GM12878 (cell line): ENCODE measurements at regions not wholly inside any gene's neighbourhood (a gene's known extent, or its start where the extent isn't known, plus 50 kb on each side); places are given as distances from the start of the nearest gene placed in this dataset.

Experiments
- ATAC-seq: fragments of 200-7000 bp; cut with Tn5 transposase; 3 replicates; pipeline ENCODE4 v1.9.1; 2020; ENCODE audit warnings: mild to moderate bottlenecking, moderate library complexity
- BruUV-seq: library from RNA; stranded (reverse); fragments of 400-500 nt; replicated peaks from 2 replicates; lab custom pipeline; 2021; lab: Mats Ljungman, UMichigan
- CTCF ChIA-PET: fragments of 300-600 bp; sonication (Branson Sonifier 250); formaldehyde crosslinking; extraction: SDS; loops from one replicate; lab custom pipeline; 2021; ENCODE audit warnings: inconsistent platforms; lab: Yijun Ruan, JAX
- POLR2A ChIA-PET: fragments of 350-600 bp; formaldehyde crosslinking; extraction: SDS; loops from one replicate; lab custom pipeline; 2021; ENCODE audit warnings: inconsistent platforms; lab: Charles Lee
- RAD21 ChIA-PET: fragments of 300-600 bp; sonication (Branson Sonifier 250); formaldehyde crosslinking; loops from one replicate; lab custom pipeline; 2023; ENCODE audit warnings: antibody characterized with exemption; ENCODE audit not compliant: unreplicated experiment; lab: Charles Lee
- SMC1A ChIA-PET: fragments of 300-600 bp; sonication (Branson Sonifier 250); formaldehyde crosslinking; loops from one replicate; lab custom pipeline; 2023; ENCODE audit not compliant: unreplicated experiment, uncharacterized antibody; lab: Charles Lee
- DNase-seq: peaks from one replicate; pipeline ENCODE4 v3.0.0-alpha.2; 2011; ENCODE audit warnings: low read depth, low spot score
- FAIRE-seq: peaks from 3 replicates; lab custom pipeline; 2011; peaks lifted over from hg19 to GRCh38; lab: Jason Lieb, UNC
- H2AFZ ChIP-seq: 2 replicates; pipeline ENCODE4 v1.6.0; 2011; ENCODE audit warnings: low read depth, low read length, control low read depth; ENCODE audit not compliant: control insufficient read depth
- H3K27ac ChIP-seq: 2 replicates; pipeline ENCODE4 v1.5.1; 2011; ENCODE audit warnings: control low read depth; ENCODE audit not compliant: control insufficient read depth, insufficient read depth
- H3K27me3 ChIP-seq, 2 experiments: replicated peaks in 1 of 2; 2 replicates each; pipeline versions ENCODE4 v1.6.0 to v1.6.1; 2011; ENCODE audit warnings: low read length in 1 of 2; ENCODE audit not compliant: control insufficient read depth in 2 of 2, insufficient read depth in 2 of 2
- H3K36me3 ChIP-seq, 2 experiments: 2 replicates each; pipeline ENCODE4 v1.5.1; 2011; ENCODE audit warnings: low read length in 1 of 2; ENCODE audit not compliant: control insufficient read depth in 2 of 2, insufficient read depth in 2 of 2
- H3K4me1 ChIP-seq: 2 replicates; pipeline ENCODE4 v1.6.1; 2011; ENCODE audit warnings: mild to moderate bottlenecking, low read length, moderate library complexity, mixed read lengths; ENCODE audit not compliant: control insufficient read depth, insufficient read depth
- H3K4me2 ChIP-seq: 2 replicates; pipeline ENCODE4 v1.6.0; 2011; ENCODE audit warnings: control low read depth; ENCODE audit not compliant: control insufficient read depth, insufficient read depth
- H3K4me3 ChIP-seq: fragments of 200-600 bp; sonication (generic); 2 replicates; pipeline ENCODE4 v1.5.1; 2016
- H3K79me2 ChIP-seq: 2 replicates; pipeline ENCODE4 v1.6.0; 2011; ENCODE audit warnings: low read length; ENCODE audit not compliant: control insufficient read depth, insufficient read depth
- H3K9ac ChIP-seq: 2 replicates; pipeline ENCODE4 v1.8.0; 2011; ENCODE audit warnings: low read length, control low read depth, mixed read lengths; ENCODE audit not compliant: control insufficient read depth, insufficient read depth
- H3K9me3 ChIP-seq: replicated peaks from 3 replicates; pipeline ENCODE4 v1.5.1; 2011; ENCODE audit warnings: mild to moderate bottlenecking, low read length; ENCODE audit not compliant: control insufficient read depth, insufficient read depth
- H4K20me1 ChIP-seq: 2 replicates; pipeline ENCODE4 v1.6.0; 2011; ENCODE audit not compliant: control insufficient read depth, insufficient read depth
- ATF3 ChIP-seq: IDR thresholded peaks from 2 replicates; pipeline ENCODE4 v1.6.1; 2011; ENCODE audit warnings: low read depth, mild to moderate bottlenecking, low read length, moderate library complexity, borderline replicate concordance; ENCODE audit errors: extremely low read depth
- FOS ChIP-seq: IDR thresholded peaks from 3 replicates; pipeline ENCODE4 v1.6.1; 2011; ENCODE audit warnings: borderline replicate concordance; ENCODE audit not compliant: insufficient read length; ENCODE audit errors: extremely low read depth
- FOXM1 ChIP-seq: IDR thresholded peaks from 2 replicates; pipeline ENCODE4 v1.6.1; 2012; ENCODE audit warnings: low read depth, mild to moderate bottlenecking, inconsistent platforms, low read length, moderate library complexity
- HDAC6 ChIP-seq: fragments of 200-600 bp; sonication (generic); IDR thresholded peaks from one replicate; pipeline ENCODE4 v1.8.0; 2017; ENCODE audit warnings: antibody characterized with exemption; ENCODE audit not compliant: unreplicated experiment
- HSF1 ChIP-seq: fragments of 150-350 bp; IDR thresholded peaks from 2 replicates; pipeline ENCODE4 v1.6.1; 2014; ENCODE audit warnings: mild to moderate bottlenecking, low read depth, low read length
- IKZF1 ChIP-seq: fragments of 450-650 bp; conservative IDR thresholded peaks from 2 replicates; pipeline ENCODE4 v1.6.1; 2017; ENCODE audit warnings: antibody characterized with exemption, mild to moderate bottlenecking
- NFXL1 ChIP-seq: fragments of 450-650 bp; IDR thresholded peaks from 2 replicates; pipeline ENCODE4 v1.6.1; 2017; ENCODE audit warnings: antibody characterized with exemption, mild to moderate bottlenecking, borderline replicate concordance
- NRF1 ChIP-seq: conservative IDR thresholded peaks from 2 replicates; pipeline ENCODE4 v1.6.1; 2011; ENCODE audit warnings: mild to moderate bottlenecking, low read depth, low read length, improper control_type of control experiment
- PAX5 ChIP-seq: IDR thresholded peaks from 2 replicates; pipeline ENCODE4 v1.6.1; 2011; ENCODE audit warnings: low read depth, low read length, borderline replicate concordance
- STAT1 ChIP-seq: fragments of 450-650 bp; conservative IDR thresholded peaks from 2 replicates; pipeline ENCODE4 v1.6.1; 2014; ENCODE audit warnings: antibody characterized with exemption, mild to moderate bottlenecking
- TBL1XR1 ChIP-seq: IDR thresholded peaks from 2 replicates; pipeline ENCODE4 v1.6.1; 2012; ENCODE audit warnings: low read depth, low read length, improper control_type of control experiment
- ZNF274 ChIP-seq: IDR thresholded peaks from one replicate; pipeline ENCODE4 v1.8.0; 2011; ENCODE audit not compliant: insufficient read length, insufficient read depth
- WGBS: methylation state at CpG from one replicate; pipeline ENCODE4 v1.1.6; 2016; ENCODE audit warnings: low lambda C conversion rate; ENCODE audit not compliant: insufficient replicate concordance, insufficient coverage; ENCODE audit errors: missing lambda C conversion rate; 5-methylcytosine and 5-hydroxymethylcytosine counted together
- in situ Hi-C: fragments of 300-500 bp; cut with MboI; formaldehyde crosslinking; loops from 9 replicates; pipeline ENCODE4 v1.14.3; 2018; ENCODE audit warnings: mixed read lengths
- intact Hi-C: fragments of 100-400 bp; cut with micrococcal nuclease; formaldehyde crosslinking; loops from one replicate; pipeline ENCODE4 v1.14.2; 2022; ENCODE audit not compliant: unreplicated experiment
- TF ChIP-seq, protein P1 (sequence below): fragments of 450-650 bp; IDR thresholded peaks from 2 replicates; pipeline ENCODE4 v1.6.1; 2018; ENCODE audit warnings: borderline replicate concordance, mild to moderate bottlenecking; ENCODE audit not compliant: partially characterized antibody

DNA sequence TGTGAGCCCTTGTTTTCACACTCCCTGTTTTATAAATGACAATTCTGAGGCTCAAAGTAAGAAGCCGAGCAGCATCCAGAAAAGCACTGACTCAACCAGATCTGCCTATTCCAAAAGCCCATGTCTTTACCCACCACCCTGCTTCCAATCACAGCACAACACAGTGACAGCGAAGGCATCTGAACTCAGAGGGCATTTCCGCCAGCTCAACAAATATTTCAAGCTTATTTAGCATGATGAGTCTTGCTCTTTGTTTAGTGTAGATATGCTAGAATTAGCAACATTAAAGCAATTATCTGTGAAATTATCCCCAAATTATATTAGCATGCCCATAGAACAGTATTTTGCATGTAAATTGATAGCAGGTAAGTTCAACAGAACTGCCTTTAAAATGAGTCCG lies 359.1 kb upstream of the RAB6C start:
- TF ChIP-seq FOXM1, result no peak
- no peak for TF ChIP-seq ZNF274
- TF ChIP-seq, protein P1, sequence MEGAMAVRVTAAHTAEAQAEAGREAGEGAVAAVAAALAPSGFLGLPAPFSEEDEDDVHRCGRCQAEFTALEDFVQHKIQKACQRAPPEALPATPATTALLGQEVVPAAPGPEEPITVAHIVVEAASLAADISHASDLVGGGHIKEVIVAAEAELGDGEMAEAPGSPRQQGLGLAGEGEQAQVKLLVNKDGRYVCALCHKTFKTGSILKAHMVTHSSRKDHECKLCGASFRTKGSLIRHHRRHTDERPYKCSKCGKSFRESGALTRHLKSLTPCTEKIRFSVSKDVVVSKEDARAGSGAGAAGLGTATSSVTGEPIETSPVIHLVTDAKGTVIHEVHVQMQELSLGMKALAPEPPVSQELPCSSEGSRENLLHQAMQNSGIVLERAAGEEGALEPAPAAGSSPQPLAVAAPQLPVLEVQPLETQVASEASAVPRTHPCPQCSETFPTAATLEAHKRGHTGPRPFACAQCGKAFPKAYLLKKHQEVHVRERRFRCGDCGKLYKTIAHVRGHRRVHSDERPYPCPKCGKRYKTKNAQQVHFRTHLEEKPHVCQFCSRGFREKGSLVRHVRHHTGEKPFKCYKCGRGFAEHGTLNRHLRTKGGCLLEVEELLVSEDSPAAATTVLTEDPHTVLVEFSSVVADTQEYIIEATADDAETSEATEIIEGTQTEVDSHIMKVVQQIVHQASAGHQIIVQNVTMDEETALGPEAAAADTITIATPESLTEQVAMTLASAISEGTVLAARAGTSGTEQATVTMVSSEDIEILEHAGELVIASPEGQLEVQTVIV, result no peak
- TF ChIP-seq FOS, result no peak
- no peak for TF ChIP-seq HDAC6
- TF ChIP-seq ATF3, result no peak
- no peak for TF ChIP-seq IKZF1
- TF ChIP-seq STAT1, result no peak
- TF ChIP-seq PAX5, result no peak
- TF ChIP-seq NRF1, result no peak
- no peak for TF ChIP-seq NFXL1
- no peak for TF ChIP-seq HSF1
- TF ChIP-seq TBL1XR1, result no peak
- ChIA-PET SMC1A (no interaction called here), POLR2A (no interaction called here), CTCF (no interaction called here), RAD21 (no interaction called here)
- Histone ChIP-seq H3K4me2 (no peak overlapping the region), H3K79me2 (no peaks in the 10 kb centered on the region), H3K27ac (no peak overlapping the region), H3K27me3 (no peaks in the 10 kb centered on the region), H3K36me3 (no peaks in the 10 kb centered on the region), H3K9me3 (no peaks in the 10 kb centered on the region), H3K4me1 (no peaks in the 10 kb centered on the region), H3K4me3 (no peak overlapping the region), H3K9ac (no peak overlapping the region), H2AFZ (no peak overlapping the region), H4K20me1 (no peaks in the 10 kb centered on the region)
- BruUV-seq, result no TSS peak
- 59% methylated on average over 4 of the region's 4 CpGs for WGBS
- intact Hi-C loops (no loop called here), in situ Hi-C loops (no loop called here)
- no peak for DNase-seq
- no peak for ATAC-seq
- FAIRE-seq, result no peak
